ENCODE measurements at regions not wholly inside any gene's neighbourhood (a gene's known extent, or its start where the extent isn't known, plus 50 kb on each side); places are given as distances from the start of the nearest gene placed in this dataset.

DNA sequence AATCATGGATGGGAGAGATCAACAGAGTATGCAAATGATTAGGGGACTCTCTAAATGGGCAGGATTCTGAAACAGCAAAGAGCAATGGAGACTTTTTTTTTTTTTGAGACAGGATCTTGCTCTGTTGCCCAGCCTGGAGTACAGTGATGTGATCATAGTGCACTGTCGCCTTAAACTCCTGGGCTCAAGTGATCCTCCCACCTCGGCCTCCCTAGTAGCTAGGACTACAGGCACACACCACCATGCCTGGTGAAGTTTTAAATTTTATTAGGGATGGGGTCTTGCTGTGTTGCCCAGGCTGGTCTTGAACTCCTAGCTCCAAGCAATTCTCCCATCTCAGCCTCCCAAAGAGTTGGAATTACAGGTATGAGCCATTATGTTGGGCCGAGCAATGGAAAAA is 255.0 kb upstream of the ZFHX3 start:
- WGBS, 2 donors, result 62 to 82% methylated on average over 3 of the region's 3 CpGs

DNA sequence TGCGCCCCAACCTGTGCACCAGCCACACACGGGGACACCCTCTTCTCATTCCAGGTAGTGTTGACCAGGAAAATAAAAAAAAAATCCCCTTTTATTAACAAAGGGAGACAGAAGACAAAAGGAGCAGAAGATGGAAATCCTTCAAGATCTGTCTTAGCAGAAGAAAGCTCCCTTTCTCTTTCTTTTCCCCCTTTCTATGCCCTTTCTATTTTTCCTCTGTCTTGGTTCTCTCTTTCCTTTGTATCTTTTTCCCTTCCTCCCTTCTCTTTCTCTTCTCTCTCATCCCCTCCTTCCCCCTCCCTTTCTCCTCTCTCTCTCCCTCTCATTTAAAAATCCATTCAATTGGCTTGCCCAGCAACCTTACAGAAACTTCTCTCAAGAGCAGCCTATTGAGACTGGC is 254.1 kb upstream of the ZFHX3 start:
- no peak for TF ChIP-seq CTCF (IDR thresholded peaks at IDR 0.05)
- 88 to 93% methylated on average over 2 of the region's 2 CpGs for WGBS, 2 donors
- ATAC-seq (no peak), FAIRE-seq (no peak), DNase-seq (no peak)
- H3K36me3 ChIP-seq, result no peaks in the 10 kb centered on the region
- H3K4me3 ChIP-seq, result no peak overlapping the region
- H3K9me3 ChIP-seq, result no peaks in the 10 kb centered on the region
- H3K27ac ChIP-seq, result no peak overlapping the region
- no peaks in the 10 kb centered on the region for H3K4me1 ChIP-seq
- H3K27me3 ChIP-seq, result no peaks in the 10 kb centered on the region
- intact Hi-C loops (cut with DNase I), result no loop called here

More for the DNA sequence above, 255.0 kb upstream of the ZFHX3 start:
- H3K36me3 ChIP-seq, result no peaks in the 10 kb centered on the region
- no peak overlapping the region for H3K4me3 ChIP-seq
- H3K4me1 ChIP-seq, result no peaks in the 10 kb centered on the region
- no peak for ATAC-seq
- DNase-seq, result no peak
- intact Hi-C loops (cut with DNase I), result no loop called here
- no peaks in the 10 kb centered on the region for H3K9me3 ChIP-seq
- TF ChIP-seq CTCF (IDR thresholded peaks at IDR 0.05), result no peak
- H3K27ac ChIP-seq, result no peak overlapping the region
- no peaks in the 10 kb centered on the region for H3K27me3 ChIP-seq
- no peak for FAIRE-seq

DNA sequence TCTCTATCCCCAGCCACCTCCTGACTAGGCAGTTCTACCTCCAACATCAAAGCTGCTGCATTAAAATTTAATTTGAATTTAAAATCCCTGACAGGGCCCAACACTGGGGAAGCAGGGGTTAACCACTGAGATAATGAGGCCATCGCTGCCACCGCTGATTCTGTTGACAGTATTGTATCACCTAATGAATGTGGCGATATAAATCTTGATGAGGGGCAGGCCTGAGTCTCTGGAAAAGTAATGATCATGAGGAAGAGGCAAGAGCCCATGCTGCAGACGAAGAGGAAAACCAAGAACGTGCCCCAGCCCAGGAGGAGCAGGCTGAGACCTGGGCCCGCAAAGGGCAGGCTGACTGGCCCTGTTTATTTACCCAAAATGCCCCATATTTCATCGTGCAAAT is 251.4 kb upstream of the ZFHX3 start:
- WGBS, 2 donors, result 71 to 75% methylated on average over 7 of the region's 7 CpGs
- no peaks in the 10 kb centered on the region for H3K27me3 ChIP-seq
- H3K9me3 ChIP-seq, result no peaks in the 10 kb centered on the region
- no peak for ATAC-seq
- FAIRE-seq, result no peak
- no peak for TF ChIP-seq CTCF (IDR thresholded peaks at IDR 0.05)
- no peaks in the 10 kb centered on the region for H3K36me3 ChIP-seq
- H3K27ac ChIP-seq, result no peak overlapping the region
- DNase-seq, result no peak
- intact Hi-C loops (cut with DNase I), result no loop called here
- no peak overlapping the region for H3K4me3 ChIP-seq
- no peaks in the 10 kb centered on the region for H3K4me1 ChIP-seq

DNA sequence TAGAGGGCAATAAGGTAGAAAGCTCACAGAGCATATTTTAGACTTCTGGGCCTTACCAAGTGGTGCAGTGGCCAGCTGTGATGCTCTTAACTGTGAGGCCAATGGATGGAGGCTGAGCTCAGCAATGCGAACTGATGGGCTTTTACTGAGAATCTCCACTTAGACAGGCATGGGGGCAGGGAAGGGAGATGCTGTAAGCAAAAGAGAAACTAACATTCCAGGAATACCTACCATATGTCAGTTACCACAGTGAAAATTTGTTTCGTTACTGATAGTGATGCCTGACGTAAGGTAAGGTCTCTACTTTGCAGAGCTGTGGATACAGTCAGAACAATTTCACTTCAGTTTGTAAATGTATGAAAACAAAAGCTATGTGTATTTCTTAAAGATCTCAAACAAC is 250.6 kb upstream of the ZFHX3 start:
- Histone ChIP-seq H3K9me3 (no peaks in the 10 kb centered on the region), H3K27me3 (no peaks in the 10 kb centered on the region), H3K27ac (no peak overlapping the region), H3K4me1 (no peaks in the 10 kb centered on the region), H3K36me3 (no peaks in the 10 kb centered on the region), H3K4me3 (no peak overlapping the region)
- ATAC-seq, result no peak
- TF ChIP-seq CTCF (IDR thresholded peaks at IDR 0.05), result no peak
- 76 to 87% methylated on average over 3 of the region's 3 CpGs for WGBS, 2 donors
- DNase-seq, result no peak
- intact Hi-C loops (cut with DNase I), result no loop called here
- no peak for FAIRE-seq

DNA sequence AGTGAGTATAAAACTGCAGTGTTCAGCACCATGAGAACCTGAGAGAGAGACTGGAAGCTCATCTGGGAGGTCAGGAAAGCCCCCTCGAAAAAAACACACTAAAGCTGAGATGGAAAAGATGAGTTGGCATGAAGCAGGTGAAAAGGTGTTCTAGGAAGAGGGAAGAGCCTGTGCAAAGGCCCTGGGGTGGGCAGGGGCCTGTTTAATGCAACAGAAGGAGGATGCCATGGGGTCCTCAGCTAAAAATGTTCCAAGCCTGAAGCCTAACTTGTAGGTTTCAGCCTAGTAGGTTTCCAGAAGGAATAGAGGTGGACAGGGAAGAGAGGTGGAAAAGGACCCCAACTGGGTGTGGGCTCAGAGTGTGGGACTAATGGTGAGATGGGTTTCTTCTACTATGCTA is 242.3 kb upstream of the ZFHX3 start:
- DNase-seq (no peak), FAIRE-seq (no peak), ATAC-seq (no peak)
- H3K36me3 ChIP-seq, result no peaks in the 10 kb centered on the region
- no peak for TF ChIP-seq CTCF (IDR thresholded peaks at IDR 0.05)
- no peaks in the 10 kb centered on the region for H3K4me1 ChIP-seq
- intact Hi-C loops (cut with DNase I), result no loop called here
- 44 to 48% methylated on average over 1 of the region's 1 CpG for WGBS, 2 donors
- H3K27me3 ChIP-seq, result no peaks in the 10 kb centered on the region
- no peaks in the 10 kb centered on the region for H3K9me3 ChIP-seq
- H3K27ac ChIP-seq, result no peak overlapping the region
- H3K4me3 ChIP-seq, result no peak overlapping the region
